Fibroblast of skin of left biceps (primary cell): ENCODE measurements at regions not wholly inside any gene's neighbourhood (a gene's known extent, or its start where the extent isn't known, plus 50 kb on each side); places are given as distances from the start of the nearest gene placed in this dataset.
A peak's percentile ranks its signal among the peaks of the same experiment; 100 is the strongest.

Source experiments
- DNase-seq, 2 experiments: peaks; one replicate each; pipeline ENCODE4 v3.0.0-alpha.2; 2013; ENCODE audit warnings: low read depth in 2 of 2

DNA sequence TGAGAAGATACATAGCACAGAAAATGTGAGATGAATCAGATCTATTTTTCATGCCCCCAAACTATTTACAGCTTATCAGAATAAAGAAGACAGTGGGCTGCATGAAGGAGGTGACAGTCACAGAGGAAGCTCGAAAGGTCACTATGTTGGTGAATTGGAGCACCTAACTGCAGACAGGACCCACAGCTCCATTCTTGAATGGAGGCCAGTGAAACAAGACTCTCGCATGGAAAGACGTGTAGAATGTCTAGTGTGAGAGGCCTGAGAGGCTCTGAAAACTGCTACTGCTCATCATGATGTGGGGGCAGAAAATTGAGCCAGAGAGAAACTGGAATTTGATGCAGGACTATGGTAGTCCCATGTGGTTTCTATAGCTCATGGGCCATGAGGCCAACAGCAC, 60.3 kb upstream of the CCDC190 start:
- DNase-seq = no peak

GRCh38 chr1:162919034-162919433, 58.1 kb upstream of the CCDC190 start:
- no peak for DNase-seq

- no peak for DNase-seq
These were observed 57.3 kb upstream of the CCDC190 start for GRCh38 chr1:162918151-162918754.

- DNase-seq = no peak
These were observed 56.0 kb upstream of the CCDC190 start for GRCh38 chr1:162916821-162917613.

GRCh38 chr1:162916407-162916806, 55.4 kb upstream of the CCDC190 start:
- DNase-seq = peak; percentile 30 to 33

GRCh38 chr1:162914601-162915000, 53.6 kb upstream of the CCDC190 start:
- DNase-seq = no peak

DNA sequence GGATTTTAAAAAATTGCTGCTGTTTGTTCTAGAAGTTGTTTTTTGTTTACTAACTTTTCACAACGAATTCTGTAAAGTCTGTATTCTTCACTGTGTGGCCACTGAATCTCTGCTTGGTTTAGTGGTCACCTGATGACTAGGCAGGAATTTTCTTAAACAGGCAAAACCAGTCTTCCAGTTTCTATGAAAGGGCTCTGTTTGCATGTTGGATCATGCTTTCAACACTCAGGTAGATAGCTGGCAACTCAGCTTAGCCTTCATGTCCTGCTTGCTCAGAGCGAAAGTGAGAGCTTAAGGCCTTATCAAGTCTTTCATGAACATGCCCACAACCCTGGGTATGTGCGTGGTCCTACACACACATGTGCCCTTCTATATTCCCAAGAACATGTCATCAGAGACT, 52.4 kb upstream of the CCDC190 start:
- DNase-seq = no peak

DNA sequence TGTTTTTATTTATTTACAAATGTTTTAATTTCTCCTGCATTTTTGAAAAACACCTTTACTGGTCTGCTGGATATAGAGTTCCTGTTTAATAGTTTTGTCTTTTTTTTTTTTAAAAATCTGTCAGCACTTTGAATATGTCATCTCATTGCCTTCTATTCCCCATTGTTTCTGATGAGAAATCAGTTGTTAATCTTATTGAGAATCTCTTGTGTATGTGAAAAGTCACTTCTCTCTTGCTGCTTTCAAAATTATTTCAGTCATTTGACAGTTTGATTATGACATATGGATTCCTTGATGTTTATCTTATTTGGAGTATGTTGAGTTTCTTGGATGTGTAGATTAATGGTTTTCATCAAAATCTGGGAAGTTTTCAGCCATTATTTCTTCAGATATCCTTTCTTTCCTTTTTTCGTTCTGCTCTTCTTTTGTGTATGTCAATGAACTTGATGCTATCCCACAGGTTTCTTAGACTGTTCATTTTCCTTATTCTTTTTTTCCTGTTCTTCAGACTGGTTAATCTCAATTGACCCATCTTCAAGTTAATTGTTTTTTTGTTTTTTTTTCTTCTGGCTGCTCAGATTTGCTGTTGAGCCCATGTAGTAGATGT, 51.2 kb upstream of the CCDC190 start:
- no peak for DNase-seq
